CD4-positive, alpha-beta T cell treated with Interleukin-4 for 1 hour (primary cell): ENCODE measurements at regions not wholly inside any gene's neighbourhood (a gene's known extent, or its start where the extent isn't known, plus 50 kb on each side); places are given as distances from the start of the nearest gene placed in this dataset.
"Not testable (repeated sequence)": the region's sequence is repeated elsewhere in the genome, so short reads cannot be mapped to it uniquely, and the experiment has no call there.

ENCODE experiments used
- DNase-seq, 2 donors: peaks; one replicate each; pipeline ENCODE4 v3.0.0-alpha.2; 2020 to 2022

DNA sequence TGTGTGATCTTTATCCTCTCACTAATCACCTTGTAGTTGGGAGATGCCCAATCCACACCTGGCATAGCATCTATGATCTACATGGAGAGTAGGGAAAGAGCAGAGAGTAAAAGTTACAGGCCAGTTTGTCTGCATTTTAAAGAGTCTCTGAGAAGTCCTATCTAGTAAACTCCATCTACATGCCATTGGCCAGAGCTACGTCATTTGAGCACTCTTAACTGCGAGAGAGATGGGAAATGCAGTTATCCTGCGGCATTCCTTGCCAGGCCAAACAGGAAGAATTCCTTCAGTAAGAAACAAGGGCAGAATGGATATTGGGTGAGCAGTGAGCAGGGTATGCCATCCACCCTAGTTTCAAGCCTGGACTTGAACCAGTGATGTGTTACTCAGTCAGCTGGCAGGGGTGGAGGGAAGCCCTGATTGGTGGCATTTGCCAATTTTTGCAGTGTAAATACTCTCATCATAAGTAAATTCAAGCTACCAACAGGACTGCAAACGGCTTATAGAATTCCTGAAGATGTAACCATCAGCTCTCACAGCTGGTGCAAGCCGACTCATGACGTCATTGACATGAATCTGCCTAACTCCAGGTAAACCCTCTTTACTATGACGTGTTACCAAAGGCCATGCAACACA lies 156.8 kb upstream of the MSX2 start:
- no peak for DNase-seq

DNA sequence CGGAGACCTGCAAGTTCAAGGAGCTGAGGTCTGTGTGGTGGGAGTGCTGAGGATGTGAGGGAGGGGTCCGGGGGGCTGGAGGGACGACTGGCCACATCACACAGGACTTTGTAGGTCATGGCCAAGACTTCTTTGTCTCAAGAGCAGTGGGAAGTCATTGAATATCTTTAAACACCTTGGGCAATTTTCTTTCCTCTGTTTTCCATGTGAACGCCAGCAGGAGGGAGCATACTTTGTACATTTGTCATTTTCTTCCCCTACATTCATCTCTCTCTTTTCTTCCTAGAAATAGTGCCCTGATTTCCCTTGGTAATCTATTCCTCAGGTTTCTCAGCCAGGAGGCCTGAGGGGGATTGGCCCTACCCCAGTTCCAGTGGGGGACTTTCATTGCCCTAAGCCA lies 153.7 kb upstream of the MSX2 start:
- no peak for DNase-seq

DNA sequence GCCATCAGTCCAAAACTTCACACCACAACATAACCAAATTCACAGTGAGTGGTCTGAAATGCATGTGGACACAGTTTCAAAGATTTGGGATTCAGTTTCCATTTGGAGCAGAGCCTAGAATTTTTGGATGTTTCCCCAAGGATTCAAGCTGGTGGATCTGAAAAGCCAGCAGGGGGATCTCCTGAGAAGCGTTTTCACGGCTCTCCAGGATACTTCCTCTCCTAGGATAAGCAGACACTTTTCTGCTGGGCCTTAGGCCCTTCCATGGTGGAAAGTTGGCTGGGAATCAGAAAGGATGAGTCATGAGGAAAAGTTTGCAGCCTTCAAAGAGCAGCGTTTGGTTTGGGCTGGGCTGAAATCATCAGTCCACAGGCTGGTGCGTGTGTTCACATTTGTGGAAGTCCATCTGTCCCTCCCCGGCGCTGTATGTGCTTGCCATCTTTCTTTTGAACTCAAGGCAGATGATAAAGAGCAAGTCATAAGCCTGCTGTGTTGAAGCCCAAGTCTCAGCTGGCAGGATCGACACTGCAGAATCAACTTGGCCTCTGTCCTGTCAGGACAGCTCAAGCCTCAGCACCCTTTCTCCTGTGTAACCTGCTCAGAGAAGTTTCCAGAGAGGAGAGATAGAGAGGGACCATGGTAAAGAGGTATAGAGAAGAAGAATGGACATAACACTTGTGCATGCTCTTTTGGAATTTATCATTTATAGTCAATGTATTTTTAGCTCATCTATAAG lies 152.6 kb upstream of the MSX2 start:
- DNase-seq, result no peak

DNA sequence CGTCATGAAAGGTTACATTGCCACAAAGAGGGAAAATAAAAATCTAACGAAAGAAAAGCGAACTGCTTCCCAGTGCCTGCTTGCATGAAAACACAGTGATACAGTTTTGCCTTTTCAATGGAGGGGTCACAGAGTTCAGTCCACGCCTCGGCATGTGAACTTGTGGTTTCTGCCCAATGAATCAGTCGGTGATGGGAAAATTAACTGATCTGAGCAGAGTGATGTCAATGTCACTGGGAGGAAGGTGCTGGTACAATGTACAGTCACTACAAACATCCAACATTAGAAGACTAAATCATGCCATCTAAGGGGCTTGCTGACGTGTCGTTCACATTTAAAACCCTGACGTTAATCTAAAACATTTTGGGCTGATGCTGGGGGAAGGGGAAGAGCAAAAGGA lies 151.8 kb upstream of the MSX2 start:
- no peak for DNase-seq

DNA sequence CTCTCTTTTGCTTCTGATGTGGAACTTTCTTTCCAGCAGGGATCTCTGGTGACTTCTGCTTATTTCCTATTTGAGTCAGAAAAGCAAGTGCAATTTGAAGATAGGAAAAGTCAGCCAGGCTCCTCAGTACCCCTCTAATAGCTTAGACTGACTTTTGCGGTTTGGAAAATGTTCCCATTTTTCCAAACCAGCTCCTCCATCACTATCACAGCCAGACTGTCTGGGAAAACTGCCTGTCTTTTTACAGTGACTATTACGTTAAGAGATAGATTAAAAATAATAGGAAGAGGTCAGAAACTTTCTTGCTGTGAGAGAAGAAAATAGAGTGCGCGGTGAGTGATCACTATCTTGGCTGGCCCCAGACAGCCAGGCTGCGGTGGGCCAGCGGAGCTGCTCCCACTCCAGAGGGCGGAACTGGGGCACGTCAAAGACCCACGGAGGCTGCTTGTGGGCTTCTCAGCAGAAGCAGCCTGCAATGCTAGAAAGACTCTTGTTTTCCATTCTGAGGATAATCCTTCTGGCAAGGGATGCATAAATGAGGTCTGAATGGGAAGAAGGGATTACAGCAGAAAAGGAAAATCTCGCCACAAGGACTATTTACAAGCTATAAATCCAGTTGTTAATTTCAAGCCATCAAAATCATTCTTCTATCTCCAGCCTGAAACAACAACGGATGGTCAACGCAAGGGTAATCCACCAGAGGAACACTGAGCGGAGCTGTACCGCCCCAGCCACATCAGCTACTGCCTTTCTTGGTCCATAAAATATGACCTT lies 151.0 kb upstream of the MSX2 start:
- no peak for DNase-seq

DNA sequence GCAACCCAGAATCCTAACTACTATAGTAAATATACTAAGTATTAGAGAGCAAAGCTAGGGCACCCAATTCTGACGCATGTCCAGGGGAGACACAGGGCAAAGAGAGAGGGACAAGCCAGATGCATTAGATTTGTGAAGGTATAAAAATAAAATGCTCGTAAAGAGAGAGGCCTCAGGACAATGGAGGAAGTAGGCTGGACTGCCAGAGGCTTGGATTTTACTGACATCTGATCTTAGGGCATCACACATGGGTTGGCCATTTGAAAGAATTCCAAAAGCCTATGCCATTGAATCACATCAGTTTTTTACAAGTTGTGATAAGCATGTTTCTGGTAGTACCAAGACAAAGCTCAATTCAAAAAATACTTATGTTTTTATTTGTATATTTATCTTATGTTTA lies 149.3 kb upstream of the MSX2 start:
- DNase-seq, result no peak

DNA sequence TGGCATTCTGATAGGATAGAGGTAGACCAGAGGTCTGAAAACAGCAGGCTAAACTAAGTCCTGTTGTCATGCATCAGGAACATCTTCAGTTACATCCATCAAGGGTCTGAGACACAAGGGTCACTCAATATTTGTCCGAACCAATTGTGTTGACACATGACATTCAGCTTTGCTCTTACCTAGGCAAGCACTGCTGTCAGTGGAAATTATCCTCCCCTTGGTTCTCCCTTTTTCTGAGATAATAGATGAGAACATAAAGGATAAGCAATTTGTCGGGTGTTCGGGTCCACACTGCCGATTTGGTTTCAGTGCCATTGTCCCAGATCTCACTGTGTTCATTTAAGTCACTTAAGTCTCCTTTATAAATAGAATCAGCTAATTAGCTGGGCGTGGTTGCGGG lies 148.3 kb upstream of the MSX2 start:
- no peak for DNase-seq

DNA sequence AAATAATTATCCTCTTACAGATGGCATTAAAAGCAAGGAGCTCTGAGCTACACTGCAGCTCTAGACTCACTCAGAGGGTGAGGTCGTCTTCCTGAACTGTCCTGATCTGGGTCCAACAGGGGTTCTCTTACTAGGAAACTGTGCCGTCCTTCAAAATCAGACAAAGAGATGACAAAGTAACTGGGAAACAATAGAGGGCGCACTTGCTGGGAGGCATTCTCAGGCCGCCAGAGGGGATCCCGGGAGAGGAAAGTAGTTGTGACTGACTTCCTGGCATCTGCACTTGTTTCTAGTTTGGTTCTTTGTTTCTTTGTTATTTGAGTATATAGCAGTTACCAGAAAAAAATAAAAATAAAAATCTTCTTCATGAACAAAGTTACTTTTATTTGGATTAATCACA lies 142.9 kb upstream of the MSX2 start:
- DNase-seq, result no peak

DNA sequence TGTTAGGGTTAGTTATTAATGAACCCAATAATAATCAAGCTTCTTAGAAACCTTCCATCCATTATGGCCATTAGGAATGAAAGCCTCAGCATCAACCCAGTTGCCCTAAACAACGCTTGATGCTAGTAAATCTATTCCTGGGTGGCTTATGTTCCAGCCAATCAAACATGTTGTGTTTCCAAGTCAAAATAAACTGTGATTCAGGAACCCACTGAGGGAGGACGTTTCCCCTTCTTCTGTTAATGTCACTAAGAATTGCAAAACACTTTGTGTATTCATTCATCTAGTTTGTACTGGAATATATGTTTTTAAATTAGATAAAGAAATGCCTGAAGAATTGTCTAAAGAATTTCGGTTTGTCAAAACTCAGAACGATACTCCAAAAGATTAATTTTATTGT lies 142.5 kb upstream of the MSX2 start:
- DNase-seq, result no peak

DNA sequence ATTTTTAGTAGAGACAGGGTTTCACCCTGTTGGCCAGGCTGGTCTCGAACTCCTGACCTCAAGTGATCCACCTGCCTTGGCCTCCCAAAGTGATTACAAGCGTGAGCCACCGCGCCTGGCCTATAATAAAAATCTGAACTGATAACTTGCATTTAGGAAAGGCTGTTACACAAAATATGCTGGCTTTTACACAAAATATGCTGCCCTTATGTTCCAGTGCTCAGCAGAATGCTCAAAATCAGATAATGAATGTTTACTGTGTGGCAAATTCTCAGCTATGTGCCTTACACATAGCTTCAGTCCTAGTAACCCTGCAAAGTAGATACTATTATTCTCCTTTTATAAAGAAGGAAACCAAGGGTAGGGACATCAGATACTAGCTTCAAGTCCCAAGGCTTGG lies 141.3 kb upstream of the MSX2 start:
- no peak for DNase-seq

DNA sequence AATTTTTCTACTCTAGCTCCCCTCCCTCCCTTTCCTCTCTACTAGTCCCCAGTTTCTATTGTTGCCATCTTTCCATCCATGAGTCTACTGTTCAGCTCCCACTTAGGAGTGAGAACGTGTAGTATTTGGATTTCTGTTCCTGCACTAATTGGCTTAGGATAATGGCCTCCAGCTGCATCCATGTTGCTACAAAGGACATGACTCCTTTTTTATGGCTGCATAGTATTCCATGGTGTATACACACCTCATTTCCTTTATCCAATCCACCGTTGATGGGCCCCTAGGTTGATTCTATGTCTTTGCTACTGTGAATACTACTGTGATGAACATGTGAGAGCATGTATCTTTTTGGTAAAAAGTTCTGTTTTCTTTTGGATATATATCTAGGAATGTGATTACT lies 138.9 kb upstream of the MSX2 start:
- no peak for DNase-seq

DNA sequence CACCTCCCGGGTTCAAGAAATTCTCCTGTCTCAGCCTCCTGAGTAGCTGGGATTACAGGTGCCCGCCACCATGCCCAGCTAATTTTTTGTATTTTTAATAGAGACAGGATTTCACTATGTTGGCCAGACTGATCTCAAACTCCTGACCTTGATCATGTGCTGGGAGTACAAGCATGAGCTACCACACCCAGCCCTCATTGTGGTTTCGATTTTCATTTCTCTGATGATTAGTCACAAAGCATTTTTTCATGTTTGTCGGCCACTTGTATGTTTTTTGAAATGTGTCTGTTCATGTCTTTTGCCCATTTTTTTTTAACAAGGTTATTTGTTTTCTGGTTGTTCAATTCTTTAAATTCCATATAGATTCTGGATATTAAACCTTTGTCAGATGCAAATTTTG lies 138.2 kb upstream of the MSX2 start:
- DNase-seq, result not testable (repeated sequence)

DNA sequence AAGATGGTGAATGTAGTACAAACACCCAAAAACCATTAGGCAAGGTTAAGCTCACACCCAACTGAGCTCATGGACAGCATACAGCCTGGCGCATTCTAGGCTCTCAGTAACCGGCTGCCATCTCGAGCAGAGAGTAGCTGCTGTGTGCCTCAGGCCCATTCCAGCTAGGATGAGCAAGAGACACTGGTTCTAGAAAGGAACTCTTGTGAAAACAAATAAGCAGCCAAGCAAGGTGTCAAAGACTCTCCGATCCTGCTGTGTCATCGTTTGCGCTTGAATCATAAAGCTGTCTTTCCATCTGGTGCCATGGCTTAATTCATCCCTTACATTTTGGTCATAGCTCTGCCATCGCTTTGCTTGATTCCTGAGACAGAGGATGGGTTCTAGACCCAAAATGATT lies 135.4 kb upstream of the MSX2 start:
- no peak for DNase-seq

DNA sequence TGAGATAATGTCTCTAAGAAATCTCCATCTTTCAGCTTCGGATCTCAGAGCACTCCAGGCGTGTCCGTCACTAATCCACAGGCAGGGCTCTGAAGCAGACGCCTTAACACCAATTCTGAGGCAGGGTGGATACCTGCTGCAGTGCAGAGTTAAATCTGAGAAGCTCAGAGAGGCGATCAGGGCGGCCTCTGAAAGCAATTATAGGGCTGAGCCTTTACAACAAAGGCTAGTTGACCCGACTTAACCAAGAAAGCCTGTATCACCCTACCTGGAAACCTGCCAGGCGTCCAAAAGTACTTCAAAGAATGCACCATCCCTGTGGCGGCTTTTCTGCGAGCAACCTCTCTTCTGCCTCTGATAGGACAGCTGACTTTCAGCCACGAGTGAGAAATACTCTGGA lies 134.8 kb upstream of the MSX2 start:
- no peak for DNase-seq

DNA sequence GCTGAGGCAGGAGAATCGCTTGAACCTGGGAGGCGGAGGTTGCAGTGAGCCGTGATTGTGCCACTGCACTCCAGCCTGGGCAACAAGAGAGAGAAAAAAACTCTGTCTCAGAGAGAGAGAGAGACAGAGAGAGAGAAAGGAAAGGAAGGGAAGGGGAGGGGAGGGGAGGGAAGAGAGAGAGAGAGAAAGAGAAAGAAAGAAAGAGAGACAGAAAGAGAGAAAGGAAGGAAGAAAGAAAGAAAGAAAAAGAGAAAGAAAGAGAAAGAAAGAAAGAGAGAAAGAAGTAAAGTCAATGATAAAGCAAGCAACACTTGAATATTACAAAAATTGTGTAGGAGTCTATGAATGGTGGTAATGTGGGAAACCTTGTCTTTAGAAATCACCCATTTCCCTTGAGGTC lies 133.6 kb upstream of the MSX2 start:
- DNase-seq, result no peak

DNA sequence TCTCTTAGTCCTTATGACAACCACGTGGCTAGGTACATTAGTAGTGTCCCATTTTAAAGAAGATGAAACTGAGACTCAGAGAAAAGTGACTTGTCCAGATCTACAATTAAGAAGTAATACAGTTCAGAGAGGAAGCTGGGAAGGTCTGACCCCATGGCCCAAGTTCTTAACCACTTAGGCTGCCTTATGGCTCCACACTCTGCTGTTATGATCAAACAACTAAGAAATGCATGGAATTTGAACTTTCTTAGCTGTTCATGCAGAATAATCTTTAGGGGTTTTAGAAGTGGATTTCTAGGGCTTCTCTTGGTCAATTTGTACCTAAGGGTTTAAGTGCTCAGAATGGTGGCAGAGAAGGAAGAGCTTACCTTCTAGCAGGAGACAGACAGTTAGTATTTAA lies 128.0 kb upstream of the MSX2 start:
- DNase-seq, result no peak

DNA sequence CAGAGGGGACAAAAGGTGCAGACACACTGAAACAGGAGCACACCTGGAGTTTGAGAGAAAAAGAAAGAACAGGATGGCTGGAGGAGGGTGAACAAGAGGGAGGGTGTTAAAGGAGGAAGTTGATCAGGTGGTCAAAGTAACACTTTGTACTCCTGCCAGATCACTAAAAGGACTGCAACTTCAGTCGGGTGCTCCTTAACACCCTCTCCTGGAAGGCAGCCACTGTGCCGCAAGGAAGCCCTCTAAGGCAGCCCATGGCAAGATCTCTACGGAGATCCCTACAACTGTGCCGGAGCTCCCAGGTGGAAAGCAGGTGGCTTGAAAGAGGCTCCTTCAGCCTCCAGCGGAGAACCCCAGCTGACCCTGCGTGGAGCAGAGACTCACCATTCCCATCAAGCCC lies 124.4 kb upstream of the MSX2 start:
- DNase-seq, result no peak

DNA sequence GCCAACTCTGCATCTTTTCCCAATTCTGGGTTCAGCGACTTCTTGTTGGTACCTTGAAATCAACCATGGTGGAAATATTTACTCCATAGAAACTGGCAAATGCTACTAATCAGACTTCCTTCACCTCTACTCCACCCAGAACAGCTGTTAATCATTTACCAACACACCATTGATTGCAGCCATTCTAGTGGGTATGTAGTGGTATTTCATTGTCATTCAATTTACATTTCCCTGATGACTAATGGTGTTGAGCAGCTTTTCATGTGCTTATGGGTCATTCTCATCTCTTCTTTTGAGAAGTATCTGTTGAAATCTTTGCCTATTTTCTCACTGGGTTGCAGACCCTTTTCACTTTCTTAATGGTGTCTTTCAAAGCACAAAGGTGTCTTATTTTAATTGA lies 122.4 kb upstream of the MSX2 start:
- DNase-seq, result no peak

DNA sequence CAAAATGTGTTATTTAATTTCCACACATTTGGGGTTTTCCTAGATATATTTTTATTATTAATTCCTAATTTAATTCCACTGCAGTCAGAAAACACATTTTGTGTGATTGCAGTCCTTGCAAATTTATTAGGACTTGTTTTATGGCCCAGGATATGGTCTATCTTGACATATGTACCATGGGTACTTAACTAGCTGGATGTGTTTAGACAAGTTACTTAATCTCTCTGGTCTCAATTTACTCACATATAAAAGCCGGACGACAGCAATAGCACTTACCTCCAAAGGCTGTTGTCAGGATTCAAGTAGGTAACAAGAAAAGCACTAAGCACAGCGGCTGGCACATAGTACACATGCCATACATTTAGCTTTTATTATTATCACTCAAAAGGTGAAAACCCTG lies 118.2 kb upstream of the MSX2 start:
- DNase-seq, result no peak

DNA sequence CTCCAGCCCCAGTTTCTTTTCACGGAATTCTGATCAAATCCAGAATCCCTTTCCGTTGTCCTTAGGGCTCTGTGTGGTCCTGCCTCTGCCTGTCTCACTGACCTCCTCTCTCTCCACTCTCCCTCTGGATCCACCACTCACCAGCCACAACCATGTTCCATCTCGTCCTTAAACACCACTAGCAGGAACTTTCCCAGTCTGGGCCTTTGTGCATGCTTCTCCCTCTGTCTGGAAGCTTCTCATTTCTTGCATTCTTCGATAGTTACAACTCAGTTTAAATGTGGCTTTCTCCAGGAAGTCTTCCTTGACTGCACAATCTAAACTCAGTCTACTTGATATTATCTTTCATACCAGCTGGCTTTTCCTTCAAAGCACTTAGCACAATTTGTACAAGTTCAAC lies 117.7 kb upstream of the MSX2 start:
- DNase-seq, result no peak

DNA sequence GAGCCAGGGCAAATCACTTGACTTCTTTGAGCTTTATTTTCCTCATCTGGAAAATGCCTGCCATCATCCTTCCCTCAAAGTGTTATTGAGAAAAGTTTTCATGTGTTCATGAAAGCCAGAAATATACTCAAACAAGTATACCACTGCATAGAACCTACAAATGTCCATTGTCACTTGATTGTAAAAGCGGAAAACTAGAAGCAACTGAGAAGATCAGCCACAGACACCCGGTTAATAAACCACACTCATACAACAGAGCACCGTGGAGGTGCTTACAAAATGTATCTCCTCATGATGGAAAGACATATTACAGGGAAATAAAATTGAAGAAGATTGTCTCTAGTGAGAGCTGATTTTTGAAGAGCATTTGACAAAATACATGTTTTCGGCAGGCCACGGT lies 117.2 kb upstream of the MSX2 start:
- DNase-seq, result no peak

DNA sequence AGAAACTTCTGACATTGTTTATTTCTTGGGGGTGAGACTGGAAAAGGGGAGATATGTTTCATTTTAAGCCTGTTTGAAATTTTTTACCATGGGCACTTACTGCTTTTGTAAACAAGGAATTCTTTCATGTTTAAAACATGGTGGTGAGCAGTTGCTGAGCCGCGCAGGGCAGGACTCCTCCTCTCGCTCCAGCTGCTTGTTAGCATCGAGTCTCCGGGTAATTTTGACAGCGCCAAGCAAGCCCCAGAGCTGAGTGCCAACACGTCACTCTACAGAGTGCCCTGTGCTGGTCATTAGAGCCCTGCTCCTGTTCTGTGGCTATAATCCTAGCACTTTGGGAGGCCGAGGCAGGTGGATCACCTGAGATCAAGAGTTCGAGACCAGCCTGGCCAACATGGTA lies 116.5 kb upstream of the MSX2 start:
- no peak for DNase-seq

DNA sequence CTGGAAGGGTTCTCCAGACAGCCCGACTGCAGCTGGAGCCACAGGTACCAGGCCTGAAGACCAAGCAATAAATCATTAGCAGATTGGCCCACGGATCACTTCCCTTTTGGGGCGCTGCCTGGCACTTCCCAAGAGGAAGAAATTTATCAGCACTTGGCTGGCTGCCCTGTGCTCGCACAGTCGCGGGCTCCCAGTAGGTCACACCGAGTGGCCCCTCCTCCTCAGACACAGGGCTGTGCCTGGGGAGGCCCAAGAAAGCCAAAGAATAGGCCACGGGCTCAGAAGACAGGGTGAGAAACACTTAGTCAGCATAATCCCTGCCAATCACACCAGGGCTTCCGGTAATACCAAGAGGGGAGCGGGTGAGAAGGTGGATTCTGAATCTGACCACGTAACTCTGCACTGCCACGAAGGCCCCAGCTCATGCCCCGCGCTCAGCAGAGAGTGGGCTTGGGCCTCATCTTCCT lies 115.7 kb upstream of the MSX2 start:
- DNase-seq, result no peak

DNA sequence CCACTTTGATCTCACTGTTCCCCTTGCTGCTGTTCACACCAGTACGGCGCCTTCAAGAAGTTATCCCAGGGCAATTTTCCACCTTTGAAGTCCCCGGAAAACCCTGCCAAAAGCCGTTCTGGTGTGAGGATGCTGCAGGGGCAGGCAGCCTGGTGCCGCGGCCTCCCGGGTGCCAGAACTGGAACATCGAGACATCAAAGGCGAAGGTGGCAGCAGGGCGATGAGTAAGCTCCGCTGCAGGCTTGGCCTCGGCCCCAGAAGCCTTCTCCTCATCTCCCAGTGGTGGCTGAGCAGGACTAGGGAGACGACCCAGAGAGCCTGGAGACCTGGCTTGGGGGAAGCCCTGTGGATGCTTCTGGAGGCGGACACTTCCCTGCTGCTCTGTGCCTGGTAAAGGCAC lies 115.3 kb upstream of the MSX2 start:
- no peak for DNase-seq
